GF-D8 (cell line): ENCODE measurements at regions not wholly inside any gene's neighbourhood (a gene's known extent, or its start where the extent isn't known, plus 50 kb on each side); places are given as distances from the start of the nearest gene placed in this dataset.

Experiments used
- DNase-seq: peaks from one replicate; lab custom pipeline; 2025; lab: John Stamatoyannopoulos, UW

- DNase-seq: no peak
Measured at GRCh38 chr13:60282708-60283107, 114.3 kb upstream of the TDRD3 start.

- no peak for DNase-seq
Measured at GRCh38 chr13:60286707-60287106, 110.3 kb upstream of the TDRD3 start.

GRCh38 chr13:60288569-60288968 lies 108.5 kb upstream of the TDRD3 start:
- no peak for DNase-seq

DNA sequence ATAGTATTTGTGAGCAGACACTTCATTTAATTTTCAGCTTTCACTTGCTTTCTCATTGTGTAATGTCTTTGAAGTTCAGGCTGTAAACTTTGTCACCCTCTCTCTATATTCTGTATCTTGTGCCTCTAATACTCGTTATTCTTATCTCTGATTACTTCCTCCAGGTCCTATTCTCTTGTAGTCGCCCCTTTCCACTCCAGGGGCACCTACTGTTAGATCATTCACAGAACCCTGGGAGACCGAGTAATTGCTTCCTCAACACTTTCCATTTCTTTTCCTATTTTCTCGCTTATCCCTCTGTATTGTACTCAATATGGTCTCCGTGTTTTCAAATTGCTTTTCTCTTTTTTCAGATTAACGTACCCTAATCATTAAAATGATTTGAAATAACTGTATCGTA lies 93.9 kb upstream of the TDRD3 start:
- no peak for DNase-seq

- DNase-seq: no peak
Measured at GRCh38 chr13:60311527-60311926, 85.5 kb upstream of the TDRD3 start.

DNA sequence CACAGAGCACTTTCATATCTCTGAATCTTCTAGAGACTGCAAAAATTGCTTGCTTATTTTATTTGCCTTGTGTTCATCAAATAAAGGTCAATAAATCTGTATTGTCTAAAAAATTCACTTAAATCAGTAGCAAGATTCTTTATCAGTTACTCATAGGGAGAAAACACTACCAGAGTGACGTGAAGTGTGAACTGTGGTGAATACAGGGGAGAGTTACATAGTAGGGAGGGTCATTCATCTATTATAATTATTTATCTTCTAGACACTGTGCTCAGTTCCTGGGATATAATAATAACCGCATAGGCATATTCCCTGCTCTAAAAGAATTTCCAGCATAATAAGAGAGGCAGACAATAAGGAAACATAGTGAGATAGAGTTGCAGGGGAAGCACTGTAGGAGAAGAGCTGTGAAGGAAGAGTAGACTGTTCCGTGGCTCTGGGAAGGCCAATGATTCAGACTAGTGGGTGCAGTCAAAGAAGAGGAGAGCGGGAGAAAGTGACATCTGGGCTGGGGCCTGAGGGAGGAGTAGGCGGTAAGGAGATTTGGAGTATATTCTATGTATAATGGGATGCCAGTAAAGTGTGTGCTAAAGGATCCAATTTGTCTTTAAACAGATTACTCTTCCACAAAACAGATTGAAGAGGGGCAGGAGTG lies 84.0 kb upstream of the TDRD3 start:
- DNase-seq: no peak

- DNase-seq: no peak
Measured at GRCh38 chr13:60318186-60318585, 78.8 kb upstream of the TDRD3 start.

DNA sequence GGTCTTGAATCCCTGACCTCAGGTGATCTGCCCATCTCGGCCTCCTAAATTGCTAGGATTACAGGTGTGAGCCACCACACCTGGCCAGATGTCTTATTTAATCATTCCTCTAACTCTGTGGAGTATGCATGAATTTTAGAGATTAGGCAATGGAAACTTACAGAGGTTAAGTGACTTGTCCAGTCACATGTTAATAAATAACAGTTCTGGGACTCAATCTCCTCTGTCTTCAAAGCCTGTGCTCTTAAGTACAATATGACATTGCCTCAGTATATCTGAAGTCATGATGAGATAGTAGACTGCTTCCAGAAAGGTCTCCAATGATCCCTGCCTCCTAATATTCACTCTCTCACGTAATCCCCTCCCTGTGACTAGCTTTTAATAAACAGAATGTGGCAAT lies 72.9 kb upstream of the TDRD3 start:
- DNase-seq: no peak

- no peak for DNase-seq
Measured at GRCh38 chr13:60326273-60326672, 70.7 kb upstream of the TDRD3 start.

DNA sequence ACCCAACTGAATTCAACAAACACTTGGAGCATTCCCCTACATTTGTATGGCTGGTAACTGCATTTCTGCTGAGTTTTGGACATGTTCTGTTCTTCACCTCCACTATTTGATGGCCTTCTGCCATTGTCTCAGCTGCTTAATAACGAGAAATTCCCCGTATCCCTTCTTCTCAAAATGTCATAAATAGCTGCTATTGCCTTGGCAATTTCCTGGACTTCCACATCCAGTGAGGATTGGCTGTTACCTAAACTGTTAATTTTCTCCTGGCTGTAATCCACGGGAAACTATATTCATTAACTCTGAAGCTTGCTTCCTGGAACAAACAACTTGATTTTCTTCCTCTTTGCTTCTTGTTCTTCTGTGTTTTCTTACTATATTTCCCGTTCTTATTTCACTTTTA lies 69.5 kb upstream of the TDRD3 start:
- no peak for DNase-seq

- DNase-seq: no peak
Measured at GRCh38 chr13:60328073-60328472, 68.9 kb upstream of the TDRD3 start.

DNA sequence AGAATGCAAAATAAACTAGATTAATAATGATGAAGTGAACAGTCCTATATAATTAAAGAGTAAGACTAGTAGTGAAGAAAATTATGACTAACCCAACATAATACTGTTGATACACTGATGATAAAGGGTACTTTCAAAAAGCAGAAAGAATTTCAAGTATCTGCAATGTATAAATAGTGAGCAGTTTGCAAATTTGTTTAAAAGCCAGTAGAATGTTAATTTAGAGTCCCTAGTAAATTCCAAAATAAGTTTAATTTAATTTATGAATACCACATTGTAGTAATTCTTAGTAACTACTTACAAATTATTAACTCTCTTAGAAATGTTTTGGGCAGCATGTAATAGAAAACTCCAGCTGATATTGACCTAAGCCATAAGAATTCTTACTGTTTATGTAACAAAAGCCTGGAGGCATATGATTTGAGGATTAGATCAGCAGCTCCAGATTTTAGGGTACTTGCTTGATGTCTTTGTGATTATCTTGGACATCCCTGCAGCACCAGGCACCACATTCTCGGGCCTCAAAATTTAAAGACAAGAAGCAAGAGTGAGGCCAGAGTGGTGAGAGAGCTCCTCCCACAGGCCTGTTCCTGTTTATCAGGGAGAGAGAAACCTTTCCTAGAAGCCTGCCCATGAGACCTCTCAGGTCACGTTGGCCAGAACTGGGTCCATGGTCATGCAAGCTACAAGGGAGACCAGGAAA lies 67.6 kb upstream of the TDRD3 start:
- DNase-seq: peak; percentile 18

GRCh38 chr13:60331249-60332012 lies 65.6 kb upstream of the TDRD3 start:
- DNase-seq: no peak

DNA sequence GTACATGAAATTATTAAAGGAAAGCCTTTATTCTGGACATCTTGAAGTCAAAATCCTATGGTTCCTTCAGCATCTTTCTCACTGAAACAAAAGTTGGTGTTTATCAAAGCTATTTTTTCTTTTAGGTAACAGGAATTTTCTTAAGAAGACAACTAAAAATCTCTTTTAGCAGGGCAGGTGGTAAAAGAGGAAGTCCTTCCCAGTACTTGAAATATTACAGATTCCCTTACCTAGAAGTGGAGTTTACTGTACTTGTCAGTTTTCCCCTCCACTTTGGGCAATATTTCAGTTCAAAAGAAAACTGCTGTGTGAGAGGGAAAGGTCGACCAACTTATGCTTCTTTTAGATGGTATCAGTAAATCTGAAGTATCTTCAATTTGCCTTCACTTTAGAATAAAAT lies 64.3 kb upstream of the TDRD3 start:
- no peak for DNase-seq

DNA sequence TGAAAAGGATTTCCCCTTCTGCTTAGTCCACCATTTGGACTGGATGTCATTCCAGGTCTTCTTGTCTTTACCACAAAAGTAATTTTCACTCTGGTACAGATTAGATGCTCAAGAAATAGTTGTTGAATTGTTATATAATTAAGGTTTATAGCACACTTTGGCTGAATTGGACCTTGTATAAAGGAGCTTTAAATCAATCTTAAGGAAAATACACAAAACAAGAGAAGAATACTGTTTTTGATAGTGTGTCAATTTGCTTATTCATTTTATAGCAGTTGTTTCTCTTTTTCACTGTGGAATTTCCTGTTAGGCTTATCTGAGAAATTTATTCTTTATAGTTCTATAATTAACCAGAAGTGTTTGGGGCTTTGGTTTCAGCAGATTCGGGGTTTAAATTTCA lies 62.7 kb upstream of the TDRD3 start:
- DNase-seq: no peak

DNA sequence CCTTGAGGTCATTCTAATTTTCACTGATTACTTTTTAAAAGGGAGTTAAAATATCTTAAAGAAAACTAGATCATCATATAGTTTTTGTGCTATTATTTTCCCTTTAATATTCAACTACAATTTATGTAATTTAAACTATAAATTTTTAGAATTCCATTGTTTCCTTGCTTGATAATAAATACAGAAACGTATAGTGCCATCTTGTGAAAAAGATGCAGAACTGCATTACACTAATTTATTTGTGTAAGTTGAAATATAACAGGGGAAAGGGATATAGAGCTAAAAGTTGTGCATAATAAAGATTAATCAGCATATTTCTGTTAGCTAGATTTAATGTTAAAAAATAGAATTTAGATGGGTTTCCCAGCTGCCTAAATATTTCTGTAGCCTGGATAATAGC lies 61.5 kb upstream of the TDRD3 start:
- DNase-seq: no peak

GRCh38 chr13:60338754-60339153 lies 58.3 kb upstream of the TDRD3 start:
- no peak for DNase-seq

DNA sequence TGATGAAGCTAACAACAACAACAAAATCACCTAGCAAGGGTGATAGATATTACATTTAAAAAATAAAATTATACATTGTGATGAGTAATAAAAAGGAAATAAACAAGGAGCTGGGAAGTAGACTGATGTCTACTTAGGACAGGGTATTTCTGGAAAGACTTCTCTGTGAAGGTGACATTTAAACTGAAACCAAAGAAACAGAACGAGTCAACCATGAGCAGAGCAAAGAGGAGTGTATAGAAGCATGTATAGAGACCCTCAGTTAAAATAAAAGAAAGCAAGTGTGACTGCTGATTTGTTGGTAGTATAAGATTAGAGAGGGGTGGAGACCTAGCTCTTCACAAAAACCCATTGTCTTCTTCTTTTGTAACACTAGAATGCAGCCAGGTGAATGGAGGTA lies 53.0 kb upstream of the TDRD3 start:
- no peak for DNase-seq

DNA sequence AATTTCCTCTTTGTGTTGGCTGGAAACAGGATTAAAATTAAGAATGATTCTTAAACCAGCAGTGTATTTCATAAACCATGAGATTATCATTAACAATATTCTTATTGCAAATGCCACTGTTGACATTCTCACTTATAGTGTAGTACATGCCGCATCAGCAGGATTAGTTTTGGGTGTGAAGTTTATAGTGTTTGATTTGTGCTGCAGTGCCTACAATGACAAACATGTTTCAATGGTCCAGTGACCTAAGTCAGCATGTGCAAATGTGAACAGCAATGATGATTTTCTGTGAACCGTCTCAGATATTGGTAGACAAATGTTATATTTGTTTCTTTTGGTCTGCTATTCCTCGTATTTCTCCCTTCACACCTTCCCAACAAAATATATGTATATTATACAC lies 49.8 kb upstream of the TDRD3 start:
- no peak for DNase-seq
